Left ventricle myocardium inferior (tissue), 1 donor: ENCODE measurements at regions not wholly inside any gene's neighbourhood (a gene's known extent, or its start where the extent isn't known, plus 50 kb on each side); places are given as distances from the start of the nearest gene placed in this dataset.

Source experiments
- DNase-seq: peaks from one replicate; pipeline ENCODE4 v3.0.0-alpha.2; 2020
- H3K27ac ChIP-seq: fragments of 200-600 bp; replicated peaks from 2 replicates; pipeline ENCODE4 v1.8.0; 2021
- H3K27me3 ChIP-seq: fragments of 200-600 bp; 2 replicates; pipeline ENCODE4 v1.8.0; 2021; ENCODE audit warnings: low read depth
- H3K36me3 ChIP-seq: fragments of 200-600 bp; 2 replicates; pipeline ENCODE4 v1.8.0; 2021
- H3K4me1 ChIP-seq: fragments of 200-600 bp; 2 replicates; pipeline ENCODE4 v1.8.0; 2021
- H3K4me3 ChIP-seq: fragments of 200-600 bp; 2 replicates; pipeline ENCODE4 v1.8.0; 2021; ENCODE audit warnings: mild to moderate bottlenecking, moderate library complexity
- H3K9me3 ChIP-seq: fragments of 200-600 bp; replicated peaks from 2 replicates; pipeline ENCODE4 v1.8.0; 2021
- CTCF ChIP-seq: fragments of 200-600 bp; IDR thresholded peaks from 2 replicates; pipeline ENCODE4 v1.8.0; 2021; ENCODE audit warnings: antibody characterized with exemption, mild to moderate bottlenecking, borderline replicate concordance
- intact Hi-C: fragments of 100-400 bp; cut with micrococcal nuclease; formaldehyde crosslinking; loops from one replicate; pipeline ENCODE4 v1.11.0; 2022
- donor health status: DM: no; HTN: yes; CAD: no; lungs with severe emphysema.

GRCh38 chr20:19095762-19096161, 116.7 kb upstream of the SLC24A3 start:
- no peak for DNase-seq
- Histone ChIP-seq H3K27ac (no peak overlapping the region), H3K4me3 (no peak overlapping the region), H3K27me3 (no peaks in the 10 kb centered on the region), H3K36me3 (no peaks in the 10 kb centered on the region), H3K9me3 (no peaks in the 10 kb centered on the region), H3K4me1 (no peaks in the 10 kb centered on the region)
- intact Hi-C loops: no loop called here
- no peak for TF ChIP-seq CTCF

DNA sequence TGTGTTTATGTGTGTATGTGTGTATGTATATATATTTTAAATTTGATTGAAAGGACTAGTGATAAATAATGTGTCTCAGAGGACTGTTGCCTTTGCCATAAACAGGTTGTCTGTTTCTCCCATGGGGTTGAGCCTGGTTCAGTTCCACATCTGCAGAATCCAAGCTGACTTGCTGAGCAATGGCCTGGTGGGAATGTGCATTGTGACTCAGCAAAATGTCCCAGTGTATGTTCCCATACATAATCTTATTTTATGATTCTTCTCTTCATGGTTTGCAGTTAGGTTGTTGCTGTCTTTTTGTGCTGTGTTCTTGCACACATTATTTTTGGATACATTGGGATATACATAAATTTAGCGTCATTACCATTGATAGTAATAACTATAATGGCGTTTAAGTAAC, 115.6 kb upstream of the SLC24A3 start:
- H3K27ac ChIP-seq: no peak overlapping the region
- no peaks in the 10 kb centered on the region for H3K36me3 ChIP-seq
- intact Hi-C loops: no loop called here
- DNase-seq: no peak
- no peak overlapping the region for H3K4me3 ChIP-seq
- H3K4me1 ChIP-seq: no peaks in the 10 kb centered on the region
- no peak for TF ChIP-seq CTCF
- no peaks in the 10 kb centered on the region for H3K27me3 ChIP-seq
- no peaks in the 10 kb centered on the region for H3K9me3 ChIP-seq

DNA sequence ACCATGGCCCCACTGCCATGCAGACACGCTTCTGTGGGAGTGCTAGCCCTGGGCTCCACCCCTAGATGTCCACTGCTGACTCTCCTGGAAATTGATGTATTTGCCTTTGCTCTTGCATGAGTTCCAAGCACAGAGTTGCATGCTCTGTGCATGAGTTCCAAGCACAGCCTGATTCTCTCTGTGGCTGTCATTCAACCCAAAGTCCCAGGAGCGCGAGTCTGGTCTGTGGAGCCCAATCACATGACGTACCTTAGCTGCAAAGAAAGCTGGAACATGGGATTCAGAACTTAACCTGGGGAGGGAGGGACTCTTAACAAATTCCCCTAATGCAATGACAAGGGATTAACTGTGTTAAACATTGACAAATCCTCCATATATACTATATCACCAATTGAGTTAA, 114.3 kb upstream of the SLC24A3 start:
- Histone ChIP-seq H3K27ac (no peak overlapping the region), H3K27me3 (no peaks in the 10 kb centered on the region), H3K4me3 (no peak overlapping the region), H3K4me1 (no peaks in the 10 kb centered on the region), H3K9me3 (no peaks in the 10 kb centered on the region), H3K36me3 (no peaks in the 10 kb centered on the region)
- no peak for TF ChIP-seq CTCF
- no peak for DNase-seq
- intact Hi-C loops: no loop called here

- TF ChIP-seq CTCF: no peak
- Histone ChIP-seq H3K4me3 (no peak overlapping the region), H3K36me3 (no peaks in the 10 kb centered on the region), H3K9me3 (no peaks in the 10 kb centered on the region), H3K27ac (no peak overlapping the region), H3K27me3 (no peaks in the 10 kb centered on the region), H3K4me1 (no peaks in the 10 kb centered on the region)
- intact Hi-C loops: no loop called here
- DNase-seq: no peak
Measured at GRCh38 chr20:19098806-19099578, 113.5 kb upstream of the SLC24A3 start.

- TF ChIP-seq CTCF: no peak
- no peak for DNase-seq
- intact Hi-C loops: no loop called here
Measured at GRCh38 chr20:19099596-19100545, 112.6 kb upstream of the SLC24A3 start.

More at GRCh38 chr20:19099596-19100545, 112.6 kb upstream of the SLC24A3 start:
- H3K27me3 ChIP-seq: no peaks in the 10 kb centered on the region
- H3K9me3 ChIP-seq: no peaks in the 10 kb centered on the region
- no peaks in the 10 kb centered on the region for H3K36me3 ChIP-seq
- no peak overlapping the region for H3K4me3 ChIP-seq
- no peaks in the 10 kb centered on the region for H3K4me1 ChIP-seq
- no peak overlapping the region for H3K27ac ChIP-seq
